HG03571 (cell line): ENCODE measurements at regions not wholly inside any gene's neighbourhood (a gene's known extent, or its start where the extent isn't known, plus 50 kb on each side); places are given as distances from the start of the nearest gene placed in this dataset.

Experiments used
- ATAC-seq: cut with Tn5 transposase; IDR thresholded peaks from one replicate; pipeline ENCODE4 v1.9.1; 2021; ENCODE audit not compliant: unreplicated experiment

- ATAC-seq, result no peak
These were observed 120.3 kb upstream of the SOX5 start for GRCh38 chr12:24069532-24070395.

DNA sequence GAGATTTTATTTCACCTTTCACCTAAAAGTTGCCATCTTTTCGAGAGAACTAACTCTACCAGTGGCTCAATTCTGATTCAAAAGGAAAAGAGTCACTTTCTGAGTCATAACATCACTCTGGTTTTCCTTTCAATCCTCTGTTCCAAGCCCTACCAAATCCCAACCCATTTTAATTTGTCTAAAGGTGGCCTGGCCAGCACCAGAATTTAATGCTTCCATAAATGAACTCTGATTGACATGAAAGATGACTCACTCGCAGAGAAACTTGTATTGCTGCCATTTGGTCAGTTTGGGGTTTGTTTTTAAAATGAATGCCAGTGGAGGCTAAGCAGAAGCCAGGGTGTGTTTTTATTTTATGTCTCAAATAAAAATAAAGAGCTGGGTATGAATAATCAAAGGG, 117.4 kb upstream of the SOX5 start:
- no peak for ATAC-seq

DNA sequence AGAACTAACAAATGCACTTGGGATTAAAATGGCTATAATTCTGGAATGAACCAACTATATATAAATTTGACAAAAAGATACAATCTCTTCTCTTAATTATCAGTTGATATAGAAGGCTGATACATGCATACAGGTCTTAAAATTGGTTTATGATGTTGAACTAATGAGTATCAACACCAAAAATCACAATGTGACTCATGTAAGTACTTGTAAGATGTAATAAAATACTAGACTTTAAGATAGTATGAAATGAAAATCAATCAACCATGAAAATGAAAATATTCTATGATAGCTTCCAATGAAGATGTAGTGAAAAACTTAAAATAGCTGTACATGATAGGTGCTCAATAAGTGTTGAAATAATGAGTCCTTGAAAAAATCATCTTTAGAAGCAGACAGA, 116.6 kb upstream of the SOX5 start:
- no peak for ATAC-seq

DNA sequence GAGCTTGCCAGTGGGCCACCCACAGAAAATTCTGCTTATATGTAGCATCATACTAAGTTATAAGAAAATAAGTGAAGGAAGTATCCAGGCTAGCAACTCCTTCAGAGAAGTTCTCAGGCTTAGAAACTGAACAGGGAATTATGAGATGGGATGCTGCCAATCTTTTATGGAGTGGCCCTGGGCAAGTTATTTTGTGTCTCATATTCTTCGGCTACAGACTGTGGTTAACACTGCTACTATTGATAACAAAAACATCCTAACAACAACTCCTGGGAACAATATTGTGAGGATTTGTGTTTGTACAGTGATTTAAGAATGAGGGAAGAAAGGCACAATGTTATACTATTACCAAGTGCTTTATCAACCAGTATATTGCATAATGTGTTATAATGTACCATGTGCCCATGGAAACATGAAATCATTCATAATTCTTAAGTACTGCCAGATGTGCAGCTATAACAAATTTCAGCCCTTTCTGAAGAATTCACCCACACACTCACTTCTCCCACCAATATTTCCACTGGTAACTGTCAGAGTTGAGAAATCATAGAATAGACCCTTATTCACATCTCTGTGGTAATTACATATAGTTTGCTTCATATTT, 113.3 kb upstream of the SOX5 start:
- no peak for ATAC-seq

GRCh38 chr12:24060089-24060488, 110.6 kb upstream of the SOX5 start:
- ATAC-seq, result no peak

- no peak for ATAC-seq
These were observed 108.5 kb upstream of the SOX5 start for GRCh38 chr12:24057920-24058476.

DNA sequence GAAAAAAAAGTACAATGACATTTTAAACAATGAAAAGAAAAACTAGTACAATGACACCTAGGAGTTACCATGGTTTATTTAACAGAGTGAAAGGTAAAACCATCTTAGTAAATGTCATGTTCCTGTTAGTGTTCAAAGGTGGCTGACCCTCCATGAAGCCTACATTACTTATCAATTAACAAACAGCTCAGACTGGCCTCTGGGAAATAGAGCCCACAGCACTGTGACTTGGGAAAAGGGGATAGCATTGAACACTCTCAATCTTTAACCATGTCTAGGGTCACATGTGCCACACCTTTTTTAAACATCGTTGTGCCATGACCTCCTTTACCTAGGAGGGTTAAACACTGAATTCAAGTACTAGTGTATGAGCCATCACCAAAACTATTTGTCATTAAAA, 106.3 kb upstream of the SOX5 start:
- no peak for ATAC-seq

GRCh38 chr12:24054416-24054815, 104.9 kb upstream of the SOX5 start:
- no peak for ATAC-seq

DNA sequence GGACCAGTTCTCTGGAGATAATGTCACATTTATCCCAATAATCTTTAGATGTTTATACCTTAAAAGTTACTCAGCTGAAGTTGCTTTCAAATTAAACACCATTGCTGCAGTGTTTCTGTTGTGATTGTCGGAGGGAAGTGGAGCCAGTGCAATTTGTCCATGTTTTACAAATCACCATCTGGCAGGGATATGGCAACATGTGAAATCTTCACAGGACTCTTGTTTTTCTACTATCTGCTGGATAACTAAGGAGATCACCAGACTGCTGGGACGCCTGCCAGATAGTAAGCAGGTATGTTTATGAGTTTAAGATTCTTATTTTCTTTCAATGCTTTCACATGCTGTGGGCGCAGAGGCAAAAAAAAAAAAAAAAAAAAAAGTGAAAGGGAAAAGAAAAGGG, 100.3 kb upstream of the SOX5 start:
- ATAC-seq, result no peak

GRCh38 chr12:24049101-24049500, 99.6 kb upstream of the SOX5 start:
- ATAC-seq, result no peak

DNA sequence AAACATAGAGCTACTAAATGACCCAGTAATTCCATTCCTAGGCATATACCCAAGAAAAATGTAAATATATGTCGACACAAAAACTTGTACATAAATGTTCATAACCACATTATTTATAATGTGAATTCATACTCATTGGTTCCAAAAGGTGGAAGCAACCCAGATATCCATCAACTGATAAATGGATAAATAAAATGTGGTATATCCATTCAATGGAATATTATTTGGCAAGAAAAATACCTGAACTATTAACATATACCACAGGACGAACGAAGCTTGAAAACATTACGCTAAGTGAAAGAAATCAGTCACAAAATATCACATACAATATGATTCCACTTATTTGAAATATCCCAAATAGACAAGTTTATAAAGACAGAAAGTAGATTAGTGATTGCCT, 99.0 kb upstream of the SOX5 start:
- ATAC-seq, result no peak

DNA sequence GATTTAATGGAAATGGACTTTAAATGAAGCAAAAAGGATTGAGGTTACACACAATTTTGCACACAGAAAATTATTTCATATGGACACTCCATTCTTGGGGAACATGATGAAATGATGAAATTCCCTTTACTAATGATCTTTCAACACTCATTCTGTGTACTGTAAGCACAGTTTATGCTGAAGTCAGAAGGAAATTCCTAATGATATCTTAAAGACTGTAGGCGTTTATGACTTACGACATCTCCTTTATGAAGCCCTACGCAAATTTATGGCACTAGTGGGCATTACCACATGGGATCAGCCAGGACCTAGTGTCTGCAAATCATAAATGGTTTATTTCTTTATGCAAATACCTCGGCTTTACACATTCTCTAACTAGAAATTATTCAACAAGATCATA, 97.9 kb upstream of the SOX5 start:
- no peak for ATAC-seq

DNA sequence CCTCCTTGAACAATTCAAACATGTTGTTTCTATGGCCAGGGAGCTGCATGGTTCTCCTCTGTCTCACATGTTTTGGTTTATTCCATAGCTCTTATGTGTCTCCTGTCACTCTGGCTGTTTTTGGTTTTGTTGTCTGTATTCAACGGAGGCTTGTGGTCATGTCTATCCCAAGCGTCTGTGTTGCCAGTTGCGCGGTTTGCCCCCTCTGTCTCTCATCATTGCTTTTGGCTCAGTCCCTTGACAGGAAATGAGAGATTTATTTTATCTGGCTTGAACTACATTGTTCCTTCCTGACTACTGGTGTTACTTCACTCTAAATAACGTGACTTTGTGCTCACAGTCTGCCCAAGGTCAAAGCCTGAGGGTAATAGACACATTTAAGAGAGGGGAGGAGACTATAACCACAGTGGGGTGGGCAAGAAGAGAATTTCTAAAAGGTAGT, 96.4 kb upstream of the SOX5 start:
- ATAC-seq, result no peak

- ATAC-seq, result no peak
These were observed 95.7 kb upstream of the SOX5 start for GRCh38 chr12:24044941-24045703.

GRCh38 chr12:24042651-24043050, 93.2 kb upstream of the SOX5 start:
- no peak for ATAC-seq

DNA sequence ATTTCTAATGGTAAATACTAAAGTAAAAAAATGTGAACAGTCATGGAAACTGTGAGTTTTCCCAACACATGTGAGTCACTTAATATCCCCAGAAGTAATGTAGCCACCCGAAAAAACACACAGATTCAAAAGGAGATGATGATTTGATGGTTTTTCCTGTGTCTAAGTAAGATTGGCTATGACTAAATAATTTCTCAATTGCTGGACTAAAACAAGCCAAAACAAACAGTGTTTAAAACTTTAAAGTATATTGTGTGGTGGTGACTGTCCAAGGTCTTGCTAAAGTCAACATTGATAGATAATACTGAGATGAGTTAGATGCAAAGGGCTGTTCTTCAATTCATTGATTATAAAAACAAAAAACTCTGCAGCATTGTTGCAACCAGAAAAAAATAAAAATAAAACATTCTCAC, 89.6 kb upstream of the SOX5 start:
- no peak for ATAC-seq

GRCh38 chr12:24038211-24038997, 88.9 kb upstream of the SOX5 start:
- ATAC-seq, result no peak

GRCh38 chr12:24036438-24037216, 87.2 kb upstream of the SOX5 start:
- ATAC-seq, result no peak

DNA sequence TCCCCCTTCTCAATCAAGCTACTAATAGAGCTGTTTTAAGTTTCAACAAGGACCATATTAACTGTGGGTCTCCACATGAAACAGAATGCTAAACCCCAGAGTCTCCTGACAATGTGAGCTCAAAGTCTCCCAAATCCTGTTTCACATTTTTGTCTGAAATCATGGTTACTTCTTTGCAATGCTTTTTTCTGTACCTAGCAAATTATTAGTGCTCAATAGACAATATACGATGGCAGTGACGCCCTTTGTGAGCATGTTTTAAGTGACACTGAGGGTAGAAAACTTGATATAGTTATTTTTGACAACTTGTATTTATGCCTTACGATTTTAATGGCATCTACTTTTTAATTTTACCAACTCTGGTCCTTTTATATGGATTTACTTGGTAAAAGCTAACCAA, 85.4 kb upstream of the SOX5 start:
- no peak for ATAC-seq

DNA sequence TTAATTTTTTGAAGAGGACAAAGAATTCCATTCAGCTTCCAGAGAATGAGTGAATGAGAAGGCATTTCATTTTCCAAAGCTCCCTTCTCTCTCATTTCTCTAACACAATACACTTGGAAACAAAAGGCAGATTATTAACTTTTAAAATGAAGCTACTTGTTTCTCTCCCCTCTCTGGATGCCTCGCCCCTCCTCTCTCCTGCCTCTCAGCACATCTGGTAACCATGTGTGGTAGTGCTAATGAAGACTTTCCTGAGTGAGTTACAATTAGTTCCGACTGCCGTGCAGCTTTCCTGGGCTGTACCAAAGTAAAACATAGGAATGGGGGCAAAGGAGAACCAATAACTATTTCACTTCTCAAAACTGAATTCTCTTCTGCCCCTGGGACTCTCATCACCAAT, 84.7 kb upstream of the SOX5 start:
- no peak for ATAC-seq
